ENCODE measurements at regions not wholly inside any gene's neighbourhood (a gene's known extent, or its start where the extent isn't known, plus 50 kb on each side); places are given as distances from the start of the nearest gene placed in this dataset.

- H3K4me3 ChIP-seq (ENCODE audit: low read depth, low read length), result no peak overlapping the region
- DNase-seq (ENCODE audit: low read depth), result no peak
- no peaks in the 10 kb centered on the region for H3K27me3 ChIP-seq (ENCODE audit: control insufficient read depth, insufficient read depth, low read length)
- no peaks in the 10 kb centered on the region for H3K36me3 ChIP-seq (ENCODE audit: control insufficient read depth, insufficient read depth, low read length)
- no peak for TF ChIP-seq CTCF (IDR thresholded peaks at IDR 0.05; ENCODE audit: insufficient read depth, low read length, poor library complexity, severe bottlenecking)
Observed at GRCh38 chr7:13542451-13542850, 447.0 kb downstream of the ETV1 start.

GRCh38 chr7:13551503-13551902 is 438.0 kb downstream of the ETV1 start:
- DNase-seq (ENCODE audit: low read depth), result no peak
- no peak overlapping the region for H3K4me3 ChIP-seq (ENCODE audit: low read depth, low read length)
- H3K36me3 ChIP-seq (ENCODE audit: control insufficient read depth, insufficient read depth, low read length), result no peaks in the 10 kb centered on the region
- no peaks in the 10 kb centered on the region for H3K27me3 ChIP-seq (ENCODE audit: control insufficient read depth, insufficient read depth, low read length)
- TF ChIP-seq CTCF (IDR thresholded peaks at IDR 0.05; ENCODE audit: insufficient read depth, low read length, poor library complexity, severe bottlenecking), result no peak

- Histone ChIP-seq H3K27me3 (ENCODE audit: control insufficient read depth, insufficient read depth, low read length) (no peaks in the 10 kb centered on the region), H3K4me3 (ENCODE audit: low read depth, low read length) (no peak overlapping the region), H3K36me3 (ENCODE audit: control insufficient read depth, insufficient read depth, low read length) (no peaks in the 10 kb centered on the region)
- peak; percentile 14 for DNase-seq (ENCODE audit: low read depth)
- TF ChIP-seq CTCF (IDR thresholded peaks at IDR 0.05; ENCODE audit: insufficient read depth, low read length, poor library complexity, severe bottlenecking), result no peak
Observed at GRCh38 chr7:13560441-13560840, 429.0 kb downstream of the ETV1 start.

GRCh38 chr7:13563257-13563656 is 426.2 kb downstream of the ETV1 start:
- no peak for TF ChIP-seq CTCF (IDR thresholded peaks at IDR 0.05; ENCODE audit: insufficient read depth, low read length, poor library complexity, severe bottlenecking)
- Histone ChIP-seq H3K4me3 (ENCODE audit: low read depth, low read length) (no peak overlapping the region), H3K27me3 (ENCODE audit: control insufficient read depth, insufficient read depth, low read length) (no peaks in the 10 kb centered on the region), H3K36me3 (ENCODE audit: control insufficient read depth, insufficient read depth, low read length) (no peaks in the 10 kb centered on the region)
- no peak for DNase-seq (ENCODE audit: low read depth)

- no peak for DNase-seq (ENCODE audit: low read depth)
- Histone ChIP-seq H3K36me3 (ENCODE audit: control insufficient read depth, insufficient read depth, low read length) (no peaks in the 10 kb centered on the region), H3K27me3 (ENCODE audit: control insufficient read depth, insufficient read depth, low read length) (no peaks in the 10 kb centered on the region), H3K4me3 (ENCODE audit: low read depth, low read length) (no peak overlapping the region)
- TF ChIP-seq CTCF (IDR thresholded peaks at IDR 0.05; ENCODE audit: insufficient read depth, low read length, poor library complexity, severe bottlenecking), result no peak
Observed at GRCh38 chr7:13563680-13564079, 425.8 kb downstream of the ETV1 start.

- Histone ChIP-seq H3K36me3 (ENCODE audit: control insufficient read depth, insufficient read depth, low read length) (no peaks in the 10 kb centered on the region), H3K4me3 (ENCODE audit: low read depth, low read length) (no peak overlapping the region), H3K27me3 (ENCODE audit: control insufficient read depth, insufficient read depth, low read length) (no peaks in the 10 kb centered on the region)
- no peak for DNase-seq (ENCODE audit: low read depth)
- no peak for TF ChIP-seq CTCF (IDR thresholded peaks at IDR 0.05; ENCODE audit: insufficient read depth, low read length, poor library complexity, severe bottlenecking)
Observed at GRCh38 chr7:13577566-13578145, 411.8 kb downstream of the ETV1 start.
